Epidermal melanocyte (primary cell): ENCODE measurements at regions not wholly inside any gene's neighbourhood (a gene's known extent, or its start where the extent isn't known, plus 50 kb on each side); places are given as distances from the start of the nearest gene placed in this dataset.
"Not testable (repeated sequence)": the region's sequence is repeated elsewhere in the genome, so short reads cannot be mapped to it uniquely, and the experiment has no call there.

ENCODE experiments used
- DNase-seq: peaks from one replicate; pipeline ENCODE4 v3.0.0; 2011; ENCODE audit warnings: low spot score; ENCODE audit not compliant: insufficient read length

- not testable (repeated sequence) for DNase-seq
Measured at GRCh38 chr4:49322610-49323572, 336.8 kb downstream of the CWH43 start.

- not testable (repeated sequence) for DNase-seq
Measured at GRCh38 chr4:49323573-49323940, 337.5 kb downstream of the CWH43 start.
